ENCODE measurements at regions not wholly inside any gene's neighbourhood (a gene's known extent, or its start where the extent isn't known, plus 50 kb on each side); places are given as distances from the start of the nearest gene placed in this dataset.

DNA sequence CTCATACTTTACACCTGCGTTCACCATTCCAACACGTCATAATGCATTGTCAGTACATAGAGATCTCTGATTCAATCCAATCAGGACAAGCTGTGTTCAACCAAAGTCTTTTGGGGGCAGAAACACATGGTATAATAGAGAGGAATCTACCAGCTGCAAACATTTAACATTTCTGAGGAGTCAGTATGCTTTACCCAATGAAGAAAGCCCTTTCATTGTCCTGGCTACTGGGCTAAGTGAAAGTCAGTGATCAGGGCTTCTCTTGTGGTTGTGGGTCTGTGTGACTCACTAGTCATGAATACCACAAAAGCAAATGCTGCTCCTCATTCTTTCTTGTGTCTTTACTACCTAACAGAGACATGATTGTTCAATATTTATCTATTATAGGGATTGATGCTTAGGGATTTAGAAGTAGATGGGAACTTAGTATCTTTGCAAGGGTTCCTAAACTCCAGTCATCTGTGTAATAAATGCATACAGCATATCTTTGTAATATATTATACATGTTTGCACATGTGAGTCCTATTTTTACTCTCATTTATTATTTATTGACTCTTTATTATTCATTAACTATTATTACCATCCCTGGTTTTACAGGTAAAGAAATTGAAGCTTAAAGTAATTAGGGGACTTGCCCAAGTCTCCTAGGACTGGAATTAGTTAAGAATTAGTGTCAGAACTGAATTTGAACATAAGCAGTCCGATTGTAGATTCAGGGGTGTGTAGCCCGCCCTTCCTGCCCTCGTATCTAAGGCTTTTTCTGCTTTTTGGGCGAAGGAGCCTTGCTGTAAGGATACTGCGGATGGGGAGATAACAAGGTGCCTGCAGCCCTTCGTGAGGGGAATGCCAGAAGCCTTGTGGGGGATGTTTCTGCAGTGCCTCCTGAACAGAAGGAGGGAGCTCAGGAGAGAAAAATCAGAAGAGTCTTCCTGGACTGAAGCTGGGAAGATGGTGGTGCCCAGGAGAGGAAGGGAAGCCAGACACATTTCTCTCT lies 353.1 kb upstream of the BOD1L1 start:
- no peaks in the 10 kb centered on the region for H3K36me3 Mint-ChIP-seq (ENCODE audit: low read depth)
- H3K9me3 Mint-ChIP-seq = no peaks in the 10 kb centered on the region
- DNase-seq (ENCODE audit: low spot score) = no peak
- no peak overlapping the region for H3K27ac Mint-ChIP-seq
- intact Hi-C loops (cut with micrococcal nuclease) = no loop called here
- H3K27me3 Mint-ChIP-seq (ENCODE audit: low read depth) = no peaks in the 10 kb centered on the region
- no peak overlapping the region for H3K4me3 Mint-ChIP-seq (ENCODE audit: low read depth)
- no peaks in the 10 kb centered on the region for H3K4me1 Mint-ChIP-seq (ENCODE audit: low read depth)

GRCh38 chr4:13981499-13981898 lies 354.0 kb upstream of the BOD1L1 start:
- no peaks in the 10 kb centered on the region for H3K27me3 Mint-ChIP-seq (ENCODE audit: low read depth)
- H3K36me3 Mint-ChIP-seq (ENCODE audit: low read depth) = no peaks in the 10 kb centered on the region
- intact Hi-C loops (cut with micrococcal nuclease) = no loop called here
- H3K4me1 Mint-ChIP-seq (ENCODE audit: low read depth) = no peaks in the 10 kb centered on the region
- H3K27ac Mint-ChIP-seq = no peak overlapping the region
- no peak overlapping the region for H3K4me3 Mint-ChIP-seq (ENCODE audit: low read depth)
- no peaks in the 10 kb centered on the region for H3K9me3 Mint-ChIP-seq
- no peak for DNase-seq (ENCODE audit: low spot score)

DNA sequence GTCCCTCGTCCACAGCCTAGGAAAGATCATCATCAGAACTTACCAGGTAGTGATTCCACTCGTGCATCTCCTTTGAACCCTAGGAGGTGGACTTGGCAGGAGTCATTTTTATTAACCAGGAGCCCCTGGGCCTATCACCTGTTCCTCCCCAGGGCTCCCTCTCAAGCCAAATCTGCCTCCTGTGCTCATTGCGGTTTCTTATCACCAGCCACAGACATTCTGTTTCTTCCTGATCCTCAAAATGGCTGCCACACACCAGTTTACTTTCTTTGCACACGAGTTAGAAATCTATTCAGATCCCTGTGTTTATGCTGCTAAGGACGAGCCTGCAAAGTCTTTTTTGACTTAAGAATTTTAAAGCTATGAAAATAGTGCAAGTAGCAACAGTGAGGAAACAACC lies 354.5 kb upstream of the BOD1L1 start:
- H3K27ac Mint-ChIP-seq = no peak overlapping the region

GRCh38 chr4:13983189-13983790 lies 355.8 kb upstream of the BOD1L1 start:
- no peaks in the 10 kb centered on the region for H3K36me3 Mint-ChIP-seq (ENCODE audit: low read depth)
- H3K27ac Mint-ChIP-seq = no peak overlapping the region
- H3K4me3 Mint-ChIP-seq (ENCODE audit: low read depth) = no peak overlapping the region
- H3K9me3 Mint-ChIP-seq = no peaks in the 10 kb centered on the region
- H3K4me1 Mint-ChIP-seq (ENCODE audit: low read depth) = no peaks in the 10 kb centered on the region
- H3K27me3 Mint-ChIP-seq (ENCODE audit: low read depth) = no peaks in the 10 kb centered on the region
- no peak for DNase-seq (ENCODE audit: low spot score)
- intact Hi-C loops (cut with micrococcal nuclease) = no loop called here

More for the DNA sequence above, 354.5 kb upstream of the BOD1L1 start:
- no peaks in the 10 kb centered on the region for H3K9me3 Mint-ChIP-seq
- intact Hi-C loops (cut with micrococcal nuclease) = no loop called here
- H3K27me3 Mint-ChIP-seq (ENCODE audit: low read depth) = no peaks in the 10 kb centered on the region
- H3K4me3 Mint-ChIP-seq (ENCODE audit: low read depth) = no peak overlapping the region
- H3K4me1 Mint-ChIP-seq (ENCODE audit: low read depth) = no peaks in the 10 kb centered on the region
- DNase-seq (ENCODE audit: low spot score) = no peak
- H3K36me3 Mint-ChIP-seq (ENCODE audit: low read depth) = no peaks in the 10 kb centered on the region

GRCh38 chr4:13984991-13985800 lies 357.7 kb upstream of the BOD1L1 start:
- Mint-ChIP-seq H3K4me1 (ENCODE audit: low read depth) (no peaks in the 10 kb centered on the region), H3K27me3 (ENCODE audit: low read depth) (no peaks in the 10 kb centered on the region), H3K9me3 (no peaks in the 10 kb centered on the region), H3K4me3 (ENCODE audit: low read depth) (no peak overlapping the region), H3K27ac (no peak overlapping the region), H3K36me3 (ENCODE audit: low read depth) (no peaks in the 10 kb centered on the region)
- intact Hi-C loops (cut with micrococcal nuclease) = no loop called here
- DNase-seq (ENCODE audit: low spot score) = no peak

DNA sequence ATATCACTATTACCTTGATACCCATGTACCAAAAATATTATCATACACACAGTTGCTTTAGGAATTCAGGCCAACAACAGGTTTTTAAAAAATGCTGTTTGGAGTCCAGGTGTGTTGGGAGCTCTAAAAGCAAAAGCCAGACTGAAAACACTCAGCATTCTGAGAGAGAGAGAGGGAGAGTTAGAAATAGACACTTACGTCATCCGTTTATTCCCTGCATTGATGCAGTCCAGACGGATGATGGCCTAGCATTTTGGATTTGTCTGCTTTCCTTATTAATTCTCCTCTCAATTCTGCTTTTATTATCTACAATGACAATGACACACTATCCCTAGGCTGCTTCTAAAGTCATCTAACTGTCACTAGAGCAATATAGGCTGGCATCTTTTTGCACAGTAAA lies 358.3 kb upstream of the BOD1L1 start:
- Mint-ChIP-seq H3K36me3 (ENCODE audit: low read depth) (no peaks in the 10 kb centered on the region), H3K4me3 (ENCODE audit: low read depth) (no peak overlapping the region), H3K27ac (no peak overlapping the region), H3K4me1 (ENCODE audit: low read depth) (no peaks in the 10 kb centered on the region), H3K9me3 (no peaks in the 10 kb centered on the region), H3K27me3 (ENCODE audit: low read depth) (no peaks in the 10 kb centered on the region)
- no peak for DNase-seq (ENCODE audit: low spot score)
- intact Hi-C loops (cut with micrococcal nuclease) = no loop called here

- Mint-ChIP-seq H3K27ac (no peak overlapping the region), H3K4me3 (ENCODE audit: low read depth) (no peak overlapping the region), H3K9me3 (no peaks in the 10 kb centered on the region), H3K4me1 (ENCODE audit: low read depth) (no peaks in the 10 kb centered on the region), H3K36me3 (ENCODE audit: low read depth) (no peaks in the 10 kb centered on the region), H3K27me3 (ENCODE audit: low read depth) (no peaks in the 10 kb centered on the region)
- DNase-seq (ENCODE audit: low spot score) = no peak
- intact Hi-C loops (cut with micrococcal nuclease) = no loop called here
Measured at GRCh38 chr4:13986548-13986947, 359.0 kb upstream of the BOD1L1 start.

- intact Hi-C loops (cut with micrococcal nuclease) = no loop called here
- Mint-ChIP-seq H3K4me1 (ENCODE audit: low read depth) (no peaks in the 10 kb centered on the region), H3K36me3 (ENCODE audit: low read depth) (no peaks in the 10 kb centered on the region), H3K9me3 (no peaks in the 10 kb centered on the region), H3K4me3 (ENCODE audit: low read depth) (no peak overlapping the region), H3K27me3 (ENCODE audit: low read depth) (no peaks in the 10 kb centered on the region), H3K27ac (no peak overlapping the region)
- no peak for DNase-seq (ENCODE audit: low spot score)
Measured at GRCh38 chr4:13988353-13989305, 361.1 kb upstream of the BOD1L1 start.

- Mint-ChIP-seq H3K27ac (no peak overlapping the region), H3K9me3 (no peaks in the 10 kb centered on the region), H3K4me3 (ENCODE audit: low read depth) (no peak overlapping the region), H3K27me3 (ENCODE audit: low read depth) (no peaks in the 10 kb centered on the region), H3K4me1 (ENCODE audit: low read depth) (no peaks in the 10 kb centered on the region), H3K36me3 (ENCODE audit: low read depth) (no peaks in the 10 kb centered on the region)
- no peak for DNase-seq (ENCODE audit: low spot score)
- intact Hi-C loops (cut with micrococcal nuclease) = no loop called here
Measured at GRCh38 chr4:13989501-13989900, 362.0 kb upstream of the BOD1L1 start.

- H3K9me3 Mint-ChIP-seq = no peaks in the 10 kb centered on the region
- no peaks in the 10 kb centered on the region for H3K36me3 Mint-ChIP-seq (ENCODE audit: low read depth)
- H3K4me3 Mint-ChIP-seq (ENCODE audit: low read depth) = no peak overlapping the region
- intact Hi-C loops (cut with micrococcal nuclease) = no loop called here
- H3K27me3 Mint-ChIP-seq (ENCODE audit: low read depth) = no peaks in the 10 kb centered on the region
- no peak overlapping the region for H3K27ac Mint-ChIP-seq
- H3K4me1 Mint-ChIP-seq (ENCODE audit: low read depth) = no peaks in the 10 kb centered on the region
- DNase-seq (ENCODE audit: low spot score) = no peak
Measured at GRCh38 chr4:13990596-13991589, 363.4 kb upstream of the BOD1L1 start.

GRCh38 chr4:13992041-13992440 lies 364.5 kb upstream of the BOD1L1 start:
- Mint-ChIP-seq H3K4me3 (ENCODE audit: low read depth) (no peak overlapping the region), H3K36me3 (ENCODE audit: low read depth) (no peaks in the 10 kb centered on the region), H3K27ac (no peak overlapping the region), H3K4me1 (ENCODE audit: low read depth) (no peaks in the 10 kb centered on the region), H3K27me3 (ENCODE audit: low read depth) (no peaks in the 10 kb centered on the region), H3K9me3 (no peaks in the 10 kb centered on the region)
- intact Hi-C loops (cut with micrococcal nuclease) = no loop called here
- DNase-seq (ENCODE audit: low spot score) = no peak
